Peyer's patch (tissue), 4 donors: ENCODE measurements at regions not wholly inside any gene's neighbourhood (a gene's known extent, or its start where the extent isn't known, plus 50 kb on each side); places are given as distances from the start of the nearest gene placed in this dataset.

Source experiments
- DNase-seq, 3 donors: peaks; one replicate each; pipeline ENCODE4 v3.0.0-alpha.2; 2017 to 2019
- H3K27ac ChIP-seq, 4 donors: fragments of 200-600 bp; sonication (generic); one replicate each; pipeline ENCODE4 v1.5.1; 2016 to 2019
- H3K27me3 ChIP-seq, 2 donors: fragments of 200-600 bp; sonication (generic); one replicate each; pipeline ENCODE4 v1.5.1; 2019
- H3K36me3 ChIP-seq, 3 donors: fragments of 200-600 bp; sonication (generic); one replicate each; pipeline ENCODE4 v1.5.1; 2016 to 2019
- H3K4me1 ChIP-seq, 4 donors: fragments of 200-600 bp; sonication (generic); one replicate each; pipeline ENCODE4 v1.5.1; 2016 to 2019
- H3K4me3 ChIP-seq, 4 donors: fragments of 200-600 bp; sonication (generic); 1 replicate in 3 of 4; 2 replicates in 1 of 4; pipeline ENCODE4 v1.5.1; 2016 to 2019; ENCODE audit warnings: mild to moderate bottlenecking in 1 of 4
- H3K9me3 ChIP-seq, 4 donors: fragments of 200-600 bp; sonication (generic); one replicate each; pipeline ENCODE4 v1.5.1; 2016 to 2019; ENCODE audit warnings: mild to moderate bottlenecking in 1 of 4
- POLR2A ChIP-seq, 2 donors: fragments of 450-650 bp; IDR thresholded peaks; one replicate each; pipeline ENCODE4 v1.5.1; 2017; ENCODE audit warnings: antibody characterized with exemption in 2 of 2, mild to moderate bottlenecking in 2 of 2, moderate library complexity in 2 of 2
- TF ChIP-seq, protein P1 (sequence below), 6 experiments: fragments of 450-650 bp in 4 of 6; fragments of 200-600 bp in 2 of 6; sonication (generic) in 1 of 6; IDR thresholded peaks; one replicate each; pipeline ENCODE4 v1.5.1; 2017 to 2019; ENCODE audit warnings: antibody characterized with exemption in 6 of 6, mild to moderate bottlenecking in 3 of 6, moderate library complexity in 1 of 6

- H3K4me1 ChIP-seq, result no peaks in the 10 kb centered on the region
- DNase-seq, result no peak
- no peaks in the 10 kb centered on the region for H3K36me3 ChIP-seq
- TF ChIP-seq, protein P1, sequence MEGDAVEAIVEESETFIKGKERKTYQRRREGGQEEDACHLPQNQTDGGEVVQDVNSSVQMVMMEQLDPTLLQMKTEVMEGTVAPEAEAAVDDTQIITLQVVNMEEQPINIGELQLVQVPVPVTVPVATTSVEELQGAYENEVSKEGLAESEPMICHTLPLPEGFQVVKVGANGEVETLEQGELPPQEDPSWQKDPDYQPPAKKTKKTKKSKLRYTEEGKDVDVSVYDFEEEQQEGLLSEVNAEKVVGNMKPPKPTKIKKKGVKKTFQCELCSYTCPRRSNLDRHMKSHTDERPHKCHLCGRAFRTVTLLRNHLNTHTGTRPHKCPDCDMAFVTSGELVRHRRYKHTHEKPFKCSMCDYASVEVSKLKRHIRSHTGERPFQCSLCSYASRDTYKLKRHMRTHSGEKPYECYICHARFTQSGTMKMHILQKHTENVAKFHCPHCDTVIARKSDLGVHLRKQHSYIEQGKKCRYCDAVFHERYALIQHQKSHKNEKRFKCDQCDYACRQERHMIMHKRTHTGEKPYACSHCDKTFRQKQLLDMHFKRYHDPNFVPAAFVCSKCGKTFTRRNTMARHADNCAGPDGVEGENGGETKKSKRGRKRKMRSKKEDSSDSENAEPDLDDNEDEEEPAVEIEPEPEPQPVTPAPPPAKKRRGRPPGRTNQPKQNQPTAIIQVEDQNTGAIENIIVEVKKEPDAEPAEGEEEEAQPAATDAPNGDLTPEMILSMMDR (IDR thresholded peaks at IDR 0.05), result no peak
- TF ChIP-seq POLR2A (IDR thresholded peaks at IDR 0.05), result no peak
- H3K4me3 ChIP-seq, result no peak overlapping the region
- H3K27me3 ChIP-seq, result no peaks in the 10 kb centered on the region
- no peaks in the 10 kb centered on the region for H3K9me3 ChIP-seq
- H3K27ac ChIP-seq, result no peak overlapping the region
Observed at GRCh38 chr2:126822921-126823320, 75.8 kb upstream of the TEX51 start.

DNA sequence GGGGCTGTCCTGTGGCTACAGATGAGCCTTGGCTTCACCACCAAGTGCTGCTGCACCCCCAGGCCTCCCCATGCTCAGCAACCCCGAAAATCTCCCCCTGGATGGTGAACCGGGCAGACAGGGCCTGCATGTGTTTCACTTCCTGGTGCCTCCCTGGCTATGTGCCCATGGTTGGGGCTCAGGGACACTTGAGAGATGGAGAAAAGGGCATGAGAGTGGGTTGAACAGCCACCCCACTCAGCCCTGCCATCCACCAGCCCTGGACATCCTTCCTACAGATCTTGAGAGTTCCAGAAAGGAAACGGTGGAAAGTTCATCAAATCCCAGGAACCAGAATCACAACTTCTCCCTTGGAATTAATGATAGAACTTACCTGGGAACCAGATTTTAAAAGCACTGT lies 74.7 kb upstream of the TEX51 start:
- Histone ChIP-seq H3K36me3 (no peaks in the 10 kb centered on the region), H3K27me3 (no peaks in the 10 kb centered on the region), H3K4me3 (no peak overlapping the region), H3K4me1 (no peaks in the 10 kb centered on the region), H3K27ac (no peak overlapping the region), H3K9me3 (no peaks in the 10 kb centered on the region)
- TF ChIP-seq, protein P1 (IDR thresholded peaks at IDR 0.05), result no peak
- TF ChIP-seq POLR2A (IDR thresholded peaks at IDR 0.05), result no peak
- no peak for DNase-seq

GRCh38 chr2:126824663-126825062 lies 74.0 kb upstream of the TEX51 start:
- H3K4me1 ChIP-seq, result no peaks in the 10 kb centered on the region
- TF ChIP-seq, protein P1 (IDR thresholded peaks at IDR 0.05), result no peak
- TF ChIP-seq POLR2A (IDR thresholded peaks at IDR 0.05), result no peak
- no peak for DNase-seq
- H3K27me3 ChIP-seq, result no peaks in the 10 kb centered on the region
- H3K36me3 ChIP-seq, result no peaks in the 10 kb centered on the region
- no peak overlapping the region for H3K4me3 ChIP-seq
- H3K27ac ChIP-seq, result no peak overlapping the region
- H3K9me3 ChIP-seq, result no peaks in the 10 kb centered on the region

DNA sequence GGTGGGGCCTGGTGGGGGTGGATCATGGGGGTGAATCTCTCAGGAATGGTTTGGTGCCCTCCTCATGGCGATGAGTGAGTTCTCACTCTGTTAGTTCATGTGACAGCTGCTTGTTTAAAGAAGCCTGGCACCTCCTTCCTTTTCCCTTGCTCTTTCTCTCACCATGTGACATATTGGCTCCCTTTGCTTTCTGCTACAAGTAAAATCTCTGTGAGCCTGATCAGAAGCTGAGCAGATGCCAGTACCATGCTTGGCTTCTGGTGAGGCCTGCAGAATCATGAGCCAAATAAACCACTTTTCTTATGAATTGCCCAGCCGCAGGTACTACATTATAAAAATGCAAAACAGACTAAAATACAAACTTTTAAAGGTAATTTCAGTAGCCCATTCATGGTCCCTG lies 73.4 kb upstream of the TEX51 start:
- Histone ChIP-seq H3K4me3 (no peak overlapping the region), H3K36me3 (no peaks in the 10 kb centered on the region), H3K4me1 (no peaks in the 10 kb centered on the region), H3K27me3 (no peaks in the 10 kb centered on the region), H3K27ac (no peak overlapping the region), H3K9me3 (no peaks in the 10 kb centered on the region)
- DNase-seq, result no peak
- TF ChIP-seq POLR2A (IDR thresholded peaks at IDR 0.05), result no peak
- TF ChIP-seq, protein P1 (IDR thresholded peaks at IDR 0.05), result no peak

GRCh38 chr2:126826491-126826890 lies 72.2 kb upstream of the TEX51 start:
- Histone ChIP-seq H3K9me3 (no peaks in the 10 kb centered on the region), H3K4me3 (no peak overlapping the region), H3K36me3 (no peaks in the 10 kb centered on the region), H3K4me1 (no peaks in the 10 kb centered on the region), H3K27me3 (no peaks in the 10 kb centered on the region), H3K27ac (no peak overlapping the region)
- TF ChIP-seq, protein P1 (IDR thresholded peaks at IDR 0.05), result no peak
- no peak for TF ChIP-seq POLR2A (IDR thresholded peaks at IDR 0.05)
- no peak for DNase-seq

GRCh38 chr2:126827371-126827770 lies 71.3 kb upstream of the TEX51 start:
- Histone ChIP-seq H3K27me3 (no peaks in the 10 kb centered on the region), H3K9me3 (no peaks in the 10 kb centered on the region), H3K4me1 (no peaks in the 10 kb centered on the region), H3K36me3 (no peaks in the 10 kb centered on the region), H3K4me3 (no peak overlapping the region), H3K27ac (no peak overlapping the region)
- TF ChIP-seq POLR2A (IDR thresholded peaks at IDR 0.05), result no peak
- TF ChIP-seq, protein P1 (IDR thresholded peaks at IDR 0.05), result no peak
- no peak for DNase-seq
